A549 (cell line): ENCODE measurements at regions not wholly inside any gene's neighbourhood (a gene's known extent, or its start where the extent isn't known, plus 50 kb on each side); places are given as distances from the start of the nearest gene placed in this dataset.

Experiments used
- ATAC-seq, 2 experiments: fragments of 200-7000 bp in 1 of 2; fragments of >200 bp in 1 of 2; cut with Nextera tagmentation in 1 of 2; cut with Tn5 transposase in 1 of 2; 3 replicates each; pipeline versions ENCODE4 v1.8.0 to v1.9.1; 2018 to 2020; ENCODE audit warnings: mild to moderate bottlenecking in 1 of 2, moderate library complexity in 1 of 2
- CTCF ChIA-PET: fragments of 300-600 bp; sonication (Branson Sonifier 250); formaldehyde crosslinking; extraction: SDS; loops from one replicate; lab custom pipeline; 2021; ENCODE audit warnings: antibody characterized with exemption, inconsistent platforms; lab: Yijun Ruan, JAX
- POLR2A ChIA-PET: fragments of 350-600 bp; formaldehyde crosslinking; extraction: SDS; loops from one replicate; lab custom pipeline; 2021; ENCODE audit warnings: antibody characterized with exemption, inconsistent platforms; lab: Yijun Ruan, JAX
- DNase-seq, 2 experiments: peaks; one replicate each; pipeline versions ENCODE4 v3.0.0 to v3.0.0-alpha.2; 2011 to 2016; ENCODE audit warnings: low read depth in 1 of 2, low spot score in 1 of 2
- FAIRE-seq: peaks from 2 replicates; lab custom pipeline; 2011; peaks lifted over from hg19 to GRCh38; lab: Jason Lieb, UNC
- H3K27ac ChIP-seq, 2 experiments: fragments of >200 bp; sonication (Bioruptor Twin); formaldehyde crosslinking; 3 replicates each; pipeline ENCODE4 v1.5.1; 2016 to 2017
- H3K4me1 ChIP-seq: fragments of >200 bp; sonication (Bioruptor Twin); formaldehyde crosslinking; 3 replicates; pipeline ENCODE4 v1.6.1; 2016
- H3K4me2 ChIP-seq: fragments of >200 bp; sonication (Bioruptor Twin); formaldehyde crosslinking; 3 replicates; pipeline ENCODE4 v1.6.1; 2016
- H3K4me3 ChIP-seq: fragments of >200 bp; sonication (Bioruptor Twin); formaldehyde crosslinking; 3 replicates; pipeline ENCODE4 v1.5.1; 2016
- H3K9me3 ChIP-seq: fragments of >200 bp; sonication (Bioruptor Twin); formaldehyde crosslinking; 3 replicates; pipeline ENCODE4 v1.6.1; 2016
- CBX2 ChIP-seq: fragments of 200-600 bp; sonication (generic); IDR thresholded peaks from 2 replicates; pipeline ENCODE4 v1.6.1; 2016; ENCODE audit warnings: low read depth, mild to moderate bottlenecking, borderline replicate concordance
- CEBPB ChIP-seq, 2 experiments: fragments of >200 bp in 1 of 2; sonication (Bioruptor Twin) in 1 of 2; formaldehyde crosslinking in 1 of 2; IDR thresholded peaks; 2 replicates each; pipeline ENCODE4 v1.6.1; 2012 to 2016
- CHD4 ChIP-seq: fragments of 200-600 bp; sonication (generic); IDR thresholded peaks from 2 replicates; pipeline ENCODE4 v1.6.1; 2016; ENCODE audit warnings: antibody characterized with exemption, mild to moderate bottlenecking, borderline replicate concordance
- EHF ChIP-seq: fragments of 250-450 bp; sonication (Bioruptor Pico); IDR thresholded peaks from 2 replicates; pipeline ENCODE4 v1.5.0; 2020; ENCODE audit warnings: mild to moderate bottlenecking
- EP300 ChIP-seq, 2 experiments: fragments of >200 bp; sonication (Bioruptor Twin); formaldehyde crosslinking; IDR thresholded peaks; 2 replicates in 1 of 2; 3 replicates in 1 of 2; pipeline ENCODE4 v1.6.1; 2016 to 2017
- FOSB ChIP-seq: fragments of 250-450 bp; sonication (Bioruptor Pico); IDR thresholded peaks from 2 replicates; pipeline ENCODE4 v1.5.0; 2020; ENCODE audit warnings: mild to moderate bottlenecking, moderate library complexity
- FOXS1 ChIP-seq: fragments of 250-450 bp; sonication (Bioruptor Pico); IDR thresholded peaks from 2 replicates; pipeline ENCODE4 v1.5.0; 2020; ENCODE audit warnings: mild to moderate bottlenecking, moderate library complexity
- GATA3 ChIP-seq: IDR thresholded peaks from 2 replicates; pipeline ENCODE4 v1.6.1; 2012; ENCODE audit warnings: borderline replicate concordance
- HEYL ChIP-seq: fragments of 250-450 bp; sonication (Bioruptor Pico); IDR thresholded peaks from 2 replicates; pipeline ENCODE4 v1.8.0; 2021; ENCODE audit warnings: mild to moderate bottlenecking, moderate library complexity
- HOXA7 ChIP-seq: fragments of 250-450 bp; sonication (Bioruptor Pico); IDR thresholded peaks from 2 replicates; pipeline ENCODE4 v1.5.0; 2020; ENCODE audit warnings: mild to moderate bottlenecking, moderate library complexity
- JUNB ChIP-seq: fragments of >200 bp; sonication (Bioruptor Twin); formaldehyde crosslinking; IDR thresholded peaks from 2 replicates; pipeline ENCODE4 v1.6.1; 2016
- MAZ ChIP-seq: fragments of 150-350 bp; IDR thresholded peaks from 2 replicates; pipeline ENCODE4 v1.6.1; 2014; ENCODE audit warnings: antibody characterized with exemption, low read depth, low read length, borderline replicate concordance
- NR3C1 ChIP-seq: fragments of >200 bp; sonication (Bioruptor Twin); formaldehyde crosslinking; IDR thresholded peaks from 3 replicates; pipeline ENCODE4 v1.6.1; 2017
- POLR2AphosphoS2 ChIP-seq: conservative IDR thresholded peaks from 2 replicates; pipeline ENCODE4 v1.6.1; 2012; ENCODE audit warnings: low read length, improper control_type of control experiment, inconsistent platforms
- RAD21 ChIP-seq, 2 experiments: fragments of >200 bp in 1 of 2; sonication (Bioruptor Twin) in 1 of 2; formaldehyde crosslinking in 1 of 2; IDR thresholded peaks in 1 of 2; conservative IDR thresholded peaks in 1 of 2; 2 replicates in 1 of 2; 3 replicates in 1 of 2; pipeline ENCODE4 v1.6.1; 2012 to 2018; ENCODE audit warnings: inconsistent platforms in 1 of 2
- RCOR1 ChIP-seq: fragments of 150-350 bp; IDR thresholded peaks from 2 replicates; pipeline ENCODE4 v1.6.1; 2014; ENCODE audit warnings: antibody characterized with exemption, low read length, low read depth
- RFX5 ChIP-seq: fragments of 450-650 bp; IDR thresholded peaks from 2 replicates; pipeline ENCODE4 v1.7.1; 2014; ENCODE audit warnings: antibody characterized with exemption, mild to moderate bottlenecking, moderate library complexity
- SMC3 ChIP-seq: fragments of >200 bp; sonication (Bioruptor Twin); formaldehyde crosslinking; IDR thresholded peaks from 3 replicates; pipeline ENCODE4 v1.6.1; 2018; ENCODE audit warnings: inconsistent platforms
- SREBF2 ChIP-seq: fragments of 450-650 bp; IDR thresholded peaks from 2 replicates; pipeline ENCODE4 v1.6.1; 2014; ENCODE audit warnings: mild to moderate bottlenecking, moderate library complexity
- TFCP2L1 ChIP-seq: fragments of 250-450 bp; sonication (Bioruptor Pico); IDR thresholded peaks from 2 replicates; pipeline ENCODE4 v1.5.0; 2021; ENCODE audit warnings: mild to moderate bottlenecking
- ZC3H11A ChIP-seq: fragments of 450-650 bp; IDR thresholded peaks from 2 replicates; pipeline ENCODE4 v1.6.1; 2014; ENCODE audit warnings: antibody characterized with exemption, mild to moderate bottlenecking
- ZSCAN20 ChIP-seq: fragments of 250-450 bp; sonication (Bioruptor Pico); IDR thresholded peaks from 2 replicates; pipeline ENCODE4 v1.8.0; 2022; ENCODE audit warnings: mild to moderate bottlenecking, moderate library complexity
- WGBS: methylation state at CpG from one replicate; pipeline ENCODE4 v1.1.6; 2017; ENCODE audit errors: missing lambda C conversion rate; 5-methylcytosine and 5-hydroxymethylcytosine counted together
- TF ChIP-seq, protein P1 (sequence below): IDR thresholded peaks from 2 replicates; pipeline ENCODE4 v1.6.1; 2012; ENCODE audit warnings: low read depth, borderline replicate concordance
- TF ChIP-seq, protein P2 (sequence below): fragments of >200 bp; sonication (Bioruptor Twin); formaldehyde crosslinking; IDR thresholded peaks from 3 replicates; pipeline ENCODE4 v1.5.1; 2016
- TF ChIP-seq, protein P3 (sequence below): fragments of 450-650 bp; IDR thresholded peaks from 2 replicates; pipeline ENCODE4 v1.6.1; 2014; ENCODE audit warnings: antibody characterized with exemption
- TF ChIP-seq, protein P4 (sequence below): IDR thresholded peaks from 2 replicates; pipeline ENCODE4 v1.6.1; 2012
- TF ChIP-seq, protein P5 (sequence below): fragments of 200-600 bp; sonication (generic); IDR thresholded peaks from 2 replicates; pipeline ENCODE4 v1.6.1; 2016; ENCODE audit warnings: antibody characterized with exemption, mild to moderate bottlenecking, moderate library complexity
- TF ChIP-seq, protein P6 (sequence below): IDR thresholded peaks from 2 replicates; pipeline ENCODE4 v1.6.1; 2012

DNA sequence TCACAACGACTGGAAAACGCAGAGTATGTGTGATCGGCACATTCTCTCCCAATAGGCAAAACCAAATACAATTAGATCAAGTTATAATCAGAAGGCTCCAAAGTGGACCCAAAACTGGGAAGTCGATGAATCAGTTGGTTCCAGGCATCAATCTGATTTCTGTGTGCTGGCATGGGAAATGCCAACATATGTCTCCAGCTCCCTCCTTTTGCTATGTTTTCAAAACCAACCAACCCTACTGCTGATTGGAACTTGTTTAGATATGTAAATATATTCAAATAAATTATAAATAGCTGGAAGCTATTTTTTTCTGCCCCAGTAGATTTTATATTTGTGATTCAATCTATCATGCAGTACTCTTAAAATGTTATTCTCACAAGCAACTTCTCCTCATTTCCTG is 284.2 kb downstream of the HS3ST3B1 start:
- no peak for FAIRE-seq
- Histone ChIP-seq H3K4me3 (no peak overlapping the region), H3K27ac (no peak overlapping the region), H3K4me1 (no peaks in the 10 kb centered on the region), H3K9me3 (no peaks in the 10 kb centered on the region), H3K4me2 (no peak overlapping the region)
- ChIA-PET CTCF (no interaction called here), POLR2A (no interaction called here)
- WGBS, result 64% methylated on average over 4 of the region's 4 CpGs
- TF ChIP-seq FOSB (CRISPR knock-in tag), result no peak
- no peak for TF ChIP-seq JUNB
- no peak for TF ChIP-seq NR3C1
- TF ChIP-seq RAD21 (conservative IDR thresholded peaks at IDR 0.05 in 1 of 2, IDR thresholded peaks at IDR 0.05 in 1 of 2), result no peak
- TF ChIP-seq FOXS1 (CRISPR knock-in tag), result no peak
- ATAC-seq, result no peak
- no peak for DNase-seq

DNA sequence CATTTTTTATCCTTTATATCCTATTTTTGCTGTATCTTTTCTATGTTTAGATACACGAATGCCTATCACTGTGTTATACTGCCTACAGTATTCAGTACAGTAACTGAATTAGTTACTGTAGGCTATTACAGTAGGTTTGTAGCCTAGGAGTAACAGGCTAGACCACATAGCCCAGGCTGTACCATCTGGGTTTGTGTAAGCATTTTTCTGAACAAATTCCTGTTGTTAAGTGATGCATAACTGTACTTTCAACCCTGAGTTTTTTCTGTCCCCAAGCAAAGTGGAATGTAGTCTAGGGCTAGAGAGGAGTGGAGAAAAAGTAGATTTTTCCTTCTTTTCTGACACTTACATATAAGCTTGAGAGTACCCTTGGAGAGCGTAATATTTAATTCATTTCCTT is 282.1 kb downstream of the HS3ST3B1 start:
- POLR2A ChIA-PET, result no interaction called here
- no peak for DNase-seq
- FAIRE-seq, result no peak
- Histone ChIP-seq H3K4me2 (no peak overlapping the region), H3K4me1 (no peaks in the 10 kb centered on the region), H3K27ac (no peak overlapping the region), H3K4me3 (no peak overlapping the region), H3K9me3 (no peaks in the 10 kb centered on the region)
- CTCF ChIA-PET, result no interaction called here
- no peak for ATAC-seq
- WGBS, result 54% methylated on average over 2 of the region's 2 CpGs
- TF ChIP-seq SMC3 (no peak), FOXS1 (CRISPR knock-in tag) (no peak), CEBPB (IDR thresholded peaks at IDR 0.05) (no peak), RCOR1 (no peak), SREBF2 (no peak), HEYL (no peak), CHD4 (no peak), EP300 (IDR thresholded peaks at IDR 0.05) (no peak), CBX2 (no peak), GATA3 (no peak), ZSCAN20 (CRISPR knock-in tag) (no peak), ZC3H11A (no peak), HOXA7 (no peak), EHF (CRISPR knock-in tag) (no peak)
- TF ChIP-seq, protein P1, sequence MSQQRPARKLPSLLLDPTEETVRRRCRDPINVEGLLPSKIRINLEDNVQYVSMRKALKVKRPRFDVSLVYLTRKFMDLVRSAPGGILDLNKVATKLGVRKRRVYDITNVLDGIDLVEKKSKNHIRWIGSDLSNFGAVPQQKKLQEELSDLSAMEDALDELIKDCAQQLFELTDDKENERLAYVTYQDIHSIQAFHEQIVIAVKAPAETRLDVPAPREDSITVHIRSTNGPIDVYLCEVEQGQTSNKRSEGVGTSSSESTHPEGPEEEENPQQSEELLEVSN, result no peak
- TF ChIP-seq, protein P2, sequence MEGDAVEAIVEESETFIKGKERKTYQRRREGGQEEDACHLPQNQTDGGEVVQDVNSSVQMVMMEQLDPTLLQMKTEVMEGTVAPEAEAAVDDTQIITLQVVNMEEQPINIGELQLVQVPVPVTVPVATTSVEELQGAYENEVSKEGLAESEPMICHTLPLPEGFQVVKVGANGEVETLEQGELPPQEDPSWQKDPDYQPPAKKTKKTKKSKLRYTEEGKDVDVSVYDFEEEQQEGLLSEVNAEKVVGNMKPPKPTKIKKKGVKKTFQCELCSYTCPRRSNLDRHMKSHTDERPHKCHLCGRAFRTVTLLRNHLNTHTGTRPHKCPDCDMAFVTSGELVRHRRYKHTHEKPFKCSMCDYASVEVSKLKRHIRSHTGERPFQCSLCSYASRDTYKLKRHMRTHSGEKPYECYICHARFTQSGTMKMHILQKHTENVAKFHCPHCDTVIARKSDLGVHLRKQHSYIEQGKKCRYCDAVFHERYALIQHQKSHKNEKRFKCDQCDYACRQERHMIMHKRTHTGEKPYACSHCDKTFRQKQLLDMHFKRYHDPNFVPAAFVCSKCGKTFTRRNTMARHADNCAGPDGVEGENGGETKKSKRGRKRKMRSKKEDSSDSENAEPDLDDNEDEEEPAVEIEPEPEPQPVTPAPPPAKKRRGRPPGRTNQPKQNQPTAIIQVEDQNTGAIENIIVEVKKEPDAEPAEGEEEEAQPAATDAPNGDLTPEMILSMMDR, result no peak
- TF ChIP-seq, protein P3, sequence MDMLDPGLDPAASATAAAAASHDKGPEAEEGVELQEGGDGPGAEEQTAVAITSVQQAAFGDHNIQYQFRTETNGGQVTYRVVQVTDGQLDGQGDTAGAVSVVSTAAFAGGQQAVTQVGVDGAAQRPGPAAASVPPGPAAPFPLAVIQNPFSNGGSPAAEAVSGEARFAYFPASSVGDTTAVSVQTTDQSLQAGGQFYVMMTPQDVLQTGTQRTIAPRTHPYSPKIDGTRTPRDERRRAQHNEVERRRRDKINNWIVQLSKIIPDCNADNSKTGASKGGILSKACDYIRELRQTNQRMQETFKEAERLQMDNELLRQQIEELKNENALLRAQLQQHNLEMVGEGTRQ, result no peak
- TF ChIP-seq, protein P4, sequence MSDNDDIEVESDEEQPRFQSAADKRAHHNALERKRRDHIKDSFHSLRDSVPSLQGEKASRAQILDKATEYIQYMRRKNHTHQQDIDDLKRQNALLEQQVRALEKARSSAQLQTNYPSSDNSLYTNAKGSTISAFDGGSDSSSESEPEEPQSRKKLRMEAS, result no peak

DNA sequence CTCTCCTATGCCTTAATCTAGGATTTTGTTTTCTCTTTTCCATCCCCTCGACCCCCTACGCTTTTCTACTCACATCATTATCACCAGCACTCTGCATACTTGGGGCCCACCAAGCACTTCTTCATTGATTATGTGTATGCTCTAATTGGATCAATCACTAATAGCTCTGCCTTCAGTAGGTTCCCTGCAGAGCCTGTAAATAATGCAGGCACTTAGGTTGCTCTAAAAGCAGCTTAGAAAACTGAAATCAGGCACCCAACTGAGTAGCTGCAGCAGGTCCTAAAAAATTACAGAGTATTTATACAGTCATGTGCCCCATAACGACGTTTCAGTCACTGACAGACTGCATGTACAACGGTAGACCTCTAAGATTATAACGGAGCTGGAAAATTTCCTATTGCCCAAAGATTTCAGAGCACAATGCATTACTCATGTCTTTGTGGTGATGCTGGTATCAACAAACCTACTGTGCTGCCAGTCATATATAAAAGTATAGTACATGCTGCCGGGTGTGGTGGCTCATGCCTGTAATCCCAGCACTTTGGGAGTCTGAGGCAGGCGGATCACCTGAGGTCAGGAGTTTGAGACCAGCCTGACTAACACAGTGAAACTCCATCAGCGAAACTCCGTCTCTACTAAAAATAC is 280.4 kb downstream of the HS3ST3B1 start:
- ATAC-seq, result no peak
- FAIRE-seq, result no peak
- Histone ChIP-seq H3K27ac (no peak overlapping the region), H3K4me1 (no peaks in the 10 kb centered on the region), H3K4me3 (no peak overlapping the region), H3K9me3 (no peaks in the 10 kb centered on the region), H3K4me2 (no peak overlapping the region)
- CTCF ChIA-PET, result interaction anchor here (1.4 kb wide), 2 partner anchors 22 to 346 kb away, joined by 3 read pairs; no protein-coding TSS in a partner anchor
- 59% methylated on average over 10 of the region's 10 CpGs for WGBS
- no peak for DNase-seq
- POLR2A ChIA-PET, result no interaction called here
- no peak for TF ChIP-seq TFCP2L1 (CRISPR knock-in tag)
- TF ChIP-seq, protein P5, sequence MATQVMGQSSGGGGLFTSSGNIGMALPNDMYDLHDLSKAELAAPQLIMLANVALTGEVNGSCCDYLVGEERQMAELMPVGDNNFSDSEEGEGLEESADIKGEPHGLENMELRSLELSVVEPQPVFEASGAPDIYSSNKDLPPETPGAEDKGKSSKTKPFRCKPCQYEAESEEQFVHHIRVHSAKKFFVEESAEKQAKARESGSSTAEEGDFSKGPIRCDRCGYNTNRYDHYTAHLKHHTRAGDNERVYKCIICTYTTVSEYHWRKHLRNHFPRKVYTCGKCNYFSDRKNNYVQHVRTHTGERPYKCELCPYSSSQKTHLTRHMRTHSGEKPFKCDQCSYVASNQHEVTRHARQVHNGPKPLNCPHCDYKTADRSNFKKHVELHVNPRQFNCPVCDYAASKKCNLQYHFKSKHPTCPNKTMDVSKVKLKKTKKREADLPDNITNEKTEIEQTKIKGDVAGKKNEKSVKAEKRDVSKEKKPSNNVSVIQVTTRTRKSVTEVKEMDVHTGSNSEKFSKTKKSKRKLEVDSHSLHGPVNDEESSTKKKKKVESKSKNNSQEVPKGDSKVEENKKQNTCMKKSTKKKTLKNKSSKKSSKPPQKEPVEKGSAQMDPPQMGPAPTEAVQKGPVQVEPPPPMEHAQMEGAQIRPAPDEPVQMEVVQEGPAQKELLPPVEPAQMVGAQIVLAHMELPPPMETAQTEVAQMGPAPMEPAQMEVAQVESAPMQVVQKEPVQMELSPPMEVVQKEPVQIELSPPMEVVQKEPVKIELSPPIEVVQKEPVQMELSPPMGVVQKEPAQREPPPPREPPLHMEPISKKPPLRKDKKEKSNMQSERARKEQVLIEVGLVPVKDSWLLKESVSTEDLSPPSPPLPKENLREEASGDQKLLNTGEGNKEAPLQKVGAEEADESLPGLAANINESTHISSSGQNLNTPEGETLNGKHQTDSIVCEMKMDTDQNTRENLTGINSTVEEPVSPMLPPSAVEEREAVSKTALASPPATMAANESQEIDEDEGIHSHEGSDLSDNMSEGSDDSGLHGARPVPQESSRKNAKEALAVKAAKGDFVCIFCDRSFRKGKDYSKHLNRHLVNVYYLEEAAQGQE, result no peak
- no peak for TF ChIP-seq JUNB
- TF ChIP-seq, protein P6, sequence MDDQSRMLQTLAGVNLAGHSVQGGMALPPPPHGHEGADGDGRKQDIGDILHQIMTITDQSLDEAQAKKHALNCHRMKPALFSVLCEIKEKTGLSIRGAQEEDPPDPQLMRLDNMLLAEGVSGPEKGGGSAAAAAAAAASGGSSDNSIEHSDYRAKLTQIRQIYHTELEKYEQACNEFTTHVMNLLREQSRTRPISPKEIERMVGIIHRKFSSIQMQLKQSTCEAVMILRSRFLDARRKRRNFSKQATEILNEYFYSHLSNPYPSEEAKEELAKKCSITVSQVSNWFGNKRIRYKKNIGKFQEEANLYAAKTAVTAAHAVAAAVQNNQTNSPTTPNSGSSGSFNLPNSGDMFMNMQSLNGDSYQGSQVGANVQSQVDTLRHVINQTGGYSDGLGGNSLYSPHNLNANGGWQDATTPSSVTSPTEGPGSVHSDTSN, result no peak
- TF ChIP-seq POLR2AphosphoS2, result no peak
- TF ChIP-seq ZSCAN20 (CRISPR knock-in tag), result no peak
- TF ChIP-seq RFX5, result no peak
- TF ChIP-seq NR3C1, result no peak
- TF ChIP-seq MAZ, result no peak
- TF ChIP-seq EHF (CRISPR knock-in tag), result no peak
